Fibroblast of lung (primary cell): ENCODE measurements at regions not wholly inside any gene's neighbourhood (a gene's known extent, or its start where the extent isn't known, plus 50 kb on each side); places are given as distances from the start of the nearest gene placed in this dataset.

Experiments used
- DNase-seq, 2 donors: peaks; one replicate each; pipeline versions ENCODE4 v3.0.0 to v3.0.0-alpha.2; 2010; ENCODE audit warnings: low read depth in 2 of 2
- H2AFZ ChIP-seq: 2 replicates; pipeline ENCODE4 v1.5.1; 2012; ENCODE audit warnings: low read length, control low read depth, inconsistent platforms
- H3K27ac ChIP-seq: 2 replicates; pipeline ENCODE4 v1.5.1; 2011; ENCODE audit warnings: low read length, control low read depth; ENCODE audit not compliant: insufficient read depth
- H3K27me3 ChIP-seq: 2 replicates; pipeline ENCODE4 v1.5.1; 2011; ENCODE audit warnings: mild to moderate bottlenecking, low read length; ENCODE audit not compliant: control insufficient read depth, insufficient read depth
- H3K36me3 ChIP-seq: 2 replicates; pipeline ENCODE4 v1.5.1; 2011; ENCODE audit warnings: low read length; ENCODE audit not compliant: control insufficient read depth, insufficient read depth
- H3K4me1 ChIP-seq: 2 replicates; pipeline ENCODE4 v1.5.1; 2011; ENCODE audit warnings: low read length; ENCODE audit not compliant: control insufficient read depth, insufficient read depth; ENCODE audit errors: extremely low read depth
- H3K4me2 ChIP-seq: 2 replicates; pipeline ENCODE4 v1.5.1; 2011; ENCODE audit warnings: low read length, control low read depth; ENCODE audit not compliant: insufficient read depth; ENCODE audit errors: extremely low read depth
- H3K4me3 ChIP-seq, 4 experiments: fragments of 200-600 bp in 1 of 4; sonication (generic) in 1 of 4; replicated peaks in 1 of 4; 2 replicates each; pipeline ENCODE4 v1.5.1; 2011 to 2016; ENCODE audit warnings: low read length in 4 of 4, low read depth in 3 of 4, mild to moderate bottlenecking in 3 of 4, control low read depth in 2 of 4, inconsistent platforms in 1 of 4, mixed read lengths in 1 of 4; ENCODE audit not compliant: insufficient read depth in 1 of 4; ENCODE audit errors: control extremely low read depth in 1 of 4
- H3K79me2 ChIP-seq: 2 replicates; pipeline ENCODE4 v1.5.1; 2012; ENCODE audit warnings: mild to moderate bottlenecking, low read length, inconsistent platforms; ENCODE audit not compliant: control insufficient read depth, insufficient read depth
- H3K9ac ChIP-seq: 2 replicates; pipeline ENCODE4 v1.5.1; 2011; ENCODE audit warnings: mild to moderate bottlenecking, low read length, control low read depth; ENCODE audit not compliant: insufficient read depth
- H3K9me3 ChIP-seq: 2 replicates; pipeline ENCODE4 v1.5.1; 2012; ENCODE audit warnings: low read depth, low read length; ENCODE audit not compliant: control insufficient read depth, insufficient read depth
- H4K20me1 ChIP-seq: 2 replicates; pipeline ENCODE4 v1.5.1; 2011; ENCODE audit warnings: low read length; ENCODE audit not compliant: control insufficient read depth, insufficient read depth; ENCODE audit errors: extremely low read depth
- EZH2 ChIP-seq: IDR thresholded peaks from 2 replicates; pipeline ENCODE4 v1.5.1; 2012; ENCODE audit warnings: low read length, control low read depth, mild to moderate bottlenecking; ENCODE audit errors: missing control alignments
- TF ChIP-seq, protein P1 (sequence below), 2 donors: IDR thresholded peaks in 1 of 2; conservative IDR thresholded peaks in 1 of 2; 1 replicate in 1 of 2; 2 replicates in 1 of 2; pipeline ENCODE4 v1.5.1; 2011 to 2012; ENCODE audit warnings: low read length in 2 of 2, control low read depth in 1 of 2, inconsistent platforms in 1 of 2, low read depth in 1 of 2, mild to moderate bottlenecking in 1 of 2

GRCh38 chr21:18772404-18772803 lies 368.8 kb upstream of the TMPRSS15 start:
- H3K36me3 ChIP-seq: no peaks in the 10 kb centered on the region
- H3K79me2 ChIP-seq: no peaks in the 10 kb centered on the region
- H3K27me3 ChIP-seq: no peaks in the 10 kb centered on the region
- no peak for TF ChIP-seq EZH2
- TF ChIP-seq, protein P1, sequence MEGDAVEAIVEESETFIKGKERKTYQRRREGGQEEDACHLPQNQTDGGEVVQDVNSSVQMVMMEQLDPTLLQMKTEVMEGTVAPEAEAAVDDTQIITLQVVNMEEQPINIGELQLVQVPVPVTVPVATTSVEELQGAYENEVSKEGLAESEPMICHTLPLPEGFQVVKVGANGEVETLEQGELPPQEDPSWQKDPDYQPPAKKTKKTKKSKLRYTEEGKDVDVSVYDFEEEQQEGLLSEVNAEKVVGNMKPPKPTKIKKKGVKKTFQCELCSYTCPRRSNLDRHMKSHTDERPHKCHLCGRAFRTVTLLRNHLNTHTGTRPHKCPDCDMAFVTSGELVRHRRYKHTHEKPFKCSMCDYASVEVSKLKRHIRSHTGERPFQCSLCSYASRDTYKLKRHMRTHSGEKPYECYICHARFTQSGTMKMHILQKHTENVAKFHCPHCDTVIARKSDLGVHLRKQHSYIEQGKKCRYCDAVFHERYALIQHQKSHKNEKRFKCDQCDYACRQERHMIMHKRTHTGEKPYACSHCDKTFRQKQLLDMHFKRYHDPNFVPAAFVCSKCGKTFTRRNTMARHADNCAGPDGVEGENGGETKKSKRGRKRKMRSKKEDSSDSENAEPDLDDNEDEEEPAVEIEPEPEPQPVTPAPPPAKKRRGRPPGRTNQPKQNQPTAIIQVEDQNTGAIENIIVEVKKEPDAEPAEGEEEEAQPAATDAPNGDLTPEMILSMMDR (conservative IDR thresholded peaks at IDR 0.05 in 1 of 2, IDR thresholded peaks at IDR 0.05 in 1 of 2; ENCODE audit: low read depth in 1 of 2, low read length in 2 of 2): no peak
- no peaks in the 10 kb centered on the region for H3K4me1 ChIP-seq
- H3K27ac ChIP-seq: no peak overlapping the region
- DNase-seq: peak; percentile 29 to 66
- H3K4me3 ChIP-seq: no peak overlapping the region
- H3K9me3 ChIP-seq: no peaks in the 10 kb centered on the region
- H4K20me1 ChIP-seq: no peaks in the 10 kb centered on the region
- no peak overlapping the region for H3K4me2 ChIP-seq
- H3K9ac ChIP-seq: no peak overlapping the region
- no peak overlapping the region for H2AFZ ChIP-seq

DNA sequence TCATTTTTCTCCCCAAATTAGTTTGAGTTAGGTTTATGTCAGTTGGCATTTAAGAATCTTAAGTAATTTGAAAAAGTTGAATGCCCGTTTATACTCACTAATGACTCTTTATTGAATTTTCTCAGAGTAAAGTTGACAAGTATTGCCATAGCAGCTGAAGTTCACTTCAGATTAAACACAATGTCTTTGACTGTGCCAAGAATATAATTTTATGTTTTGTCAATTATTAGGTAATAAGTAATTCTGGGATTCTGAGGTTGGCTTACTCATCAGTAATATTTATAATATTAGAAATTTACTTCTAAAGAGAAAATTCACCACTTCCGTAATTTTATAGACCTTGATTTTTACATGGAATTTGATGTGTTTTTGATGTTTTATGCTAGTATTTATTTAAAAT lies 369.3 kb upstream of the TMPRSS15 start:
- TF ChIP-seq EZH2: no peak
- TF ChIP-seq, protein P1 (conservative IDR thresholded peaks at IDR 0.05 in 1 of 2, IDR thresholded peaks at IDR 0.05 in 1 of 2; ENCODE audit: low read depth in 1 of 2, low read length in 2 of 2): no peak
- DNase-seq: no peak
- Histone ChIP-seq H3K27ac (no peak overlapping the region), H3K27me3 (no peaks in the 10 kb centered on the region), H3K4me3 (no peak overlapping the region), H4K20me1 (no peaks in the 10 kb centered on the region), H2AFZ (no peak overlapping the region), H3K4me1 (no peaks in the 10 kb centered on the region), H3K36me3 (no peaks in the 10 kb centered on the region), H3K9ac (no peak overlapping the region), H3K9me3 (no peaks in the 10 kb centered on the region), H3K4me2 (no peak overlapping the region), H3K79me2 (no peaks in the 10 kb centered on the region)

DNA sequence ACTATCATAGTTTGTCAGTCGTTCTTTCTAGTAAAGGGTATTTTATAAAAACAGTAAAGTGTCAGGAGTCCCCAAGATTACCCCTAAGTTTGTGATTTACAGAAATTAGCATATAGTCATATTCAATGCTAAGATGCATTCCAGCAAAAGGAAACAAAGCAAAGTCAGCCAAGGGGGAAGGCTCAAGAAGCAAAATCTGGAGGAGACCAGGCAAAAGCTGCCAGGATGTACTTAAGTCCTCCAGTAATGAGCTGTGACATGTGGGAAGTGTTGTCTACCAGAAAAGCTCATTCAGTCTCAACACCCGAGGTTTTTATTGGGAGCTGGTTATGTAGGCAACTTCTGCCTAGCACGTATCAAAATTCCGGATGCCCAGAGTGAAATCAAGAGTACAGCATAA lies 373.4 kb upstream of the TMPRSS15 start:
- Histone ChIP-seq H4K20me1 (no peaks in the 10 kb centered on the region), H3K36me3 (no peaks in the 10 kb centered on the region), H3K9me3 (no peaks in the 10 kb centered on the region), H3K27ac (no peak overlapping the region), H3K4me1 (no peaks in the 10 kb centered on the region), H3K9ac (no peak overlapping the region), H3K4me3 (no peak overlapping the region), H2AFZ (no peak overlapping the region), H3K4me2 (no peak overlapping the region), H3K79me2 (no peaks in the 10 kb centered on the region), H3K27me3 (no peaks in the 10 kb centered on the region)
- DNase-seq: no peak
- TF ChIP-seq, protein P1 (conservative IDR thresholded peaks at IDR 0.05 in 1 of 2, IDR thresholded peaks at IDR 0.05 in 1 of 2; ENCODE audit: low read depth in 1 of 2, low read length in 2 of 2): no peak
- TF ChIP-seq EZH2: no peak
